Vagina (tissue), 2 donors: ENCODE measurements at regions not wholly inside any gene's neighbourhood (a gene's known extent, or its start where the extent isn't known, plus 50 kb on each side); places are given as distances from the start of the nearest gene placed in this dataset.

ENCODE experiments used
- CTCF ChIP-seq, 3 experiments: fragments of 450-650 bp in 2 of 3; fragments of 200-600 bp in 1 of 3; sonication (generic) in 1 of 3; IDR thresholded peaks; one replicate each; pipeline ENCODE4 v1.5.1; 2017 to 2019; ENCODE audit warnings: antibody characterized with exemption in 3 of 3, mild to moderate bottlenecking in 2 of 3, moderate library complexity in 2 of 3
- POLR2AphosphoS5 ChIP-seq, 2 donors: sonication (generic); formaldehyde crosslinking; IDR thresholded peaks; one replicate each; pipeline ENCODE4 v1.9.0; 2017; ENCODE audit warnings: antibody characterized with exemption in 2 of 2, mild to moderate bottlenecking in 2 of 2, low read depth in 1 of 2; ENCODE audit not compliant: insufficient read depth in 1 of 2

- no peak for TF ChIP-seq CTCF (IDR thresholded peaks at IDR 0.05)
- no peak for TF ChIP-seq POLR2AphosphoS5 (IDR thresholded peaks at IDR 0.05; ENCODE audit: insufficient read depth in 1 of 2, low read depth in 1 of 2)
Observed at GRCh38 chr3:110758208-110758607, 313.4 kb upstream of the NECTIN3 start.
